Gastrocnemius medialis (tissue), 4 donors: ENCODE measurements at regions not wholly inside any gene's neighbourhood (a gene's known extent, or its start where the extent isn't known, plus 50 kb on each side); places are given as distances from the start of the nearest gene placed in this dataset.

Experiments
- CTCF ChIP-seq, 5 experiments: fragments of 450-650 bp in 3 of 5; fragments of 200-600 bp in 2 of 5; sonication (generic) in 2 of 5; IDR thresholded peaks in 4 of 5; conservative IDR thresholded peaks in 1 of 5; 1 replicate in 4 of 5; 2 replicates in 1 of 5; pipeline ENCODE4 v1.5.1; 2016 to 2019; ENCODE audit warnings: antibody characterized with exemption in 5 of 5, mild to moderate bottlenecking in 3 of 5, moderate library complexity in 3 of 5
- POLR2A ChIP-seq, 2 donors: fragments of 450-650 bp; IDR thresholded peaks; one replicate each; pipeline ENCODE4 v1.6.1; 2017; ENCODE audit warnings: antibody characterized with exemption in 2 of 2, mild to moderate bottlenecking in 2 of 2, moderate library complexity in 2 of 2

- TF ChIP-seq CTCF (IDR thresholded peaks at IDR 0.05 in 4 of 5, conservative IDR thresholded peaks at IDR 0.05 in 1 of 5), result no peak
- no peak for TF ChIP-seq POLR2A (IDR thresholded peaks at IDR 0.05)
Observed at GRCh38 chr10:55497893-55498499, 697.0 kb upstream of the PCDH15 start.
